Left ventricle myocardium inferior (tissue), 1 donor: ENCODE measurements at regions not wholly inside any gene's neighbourhood (a gene's known extent, or its start where the extent isn't known, plus 50 kb on each side); places are given as distances from the start of the nearest gene placed in this dataset.

ENCODE experiments used
- DNase-seq: peaks from one replicate; pipeline ENCODE4 v3.0.0-alpha.2; 2020
- H3K27ac ChIP-seq: fragments of 200-600 bp; replicated peaks from 2 replicates; pipeline ENCODE4 v1.8.0; 2021
- H3K27me3 ChIP-seq: fragments of 200-600 bp; 2 replicates; pipeline ENCODE4 v1.8.0; 2021; ENCODE audit warnings: low read depth
- H3K36me3 ChIP-seq: fragments of 200-600 bp; 2 replicates; pipeline ENCODE4 v1.8.0; 2021
- H3K4me1 ChIP-seq: fragments of 200-600 bp; 2 replicates; pipeline ENCODE4 v1.8.0; 2021
- H3K4me3 ChIP-seq: fragments of 200-600 bp; 2 replicates; pipeline ENCODE4 v1.8.0; 2021; ENCODE audit warnings: mild to moderate bottlenecking, moderate library complexity
- H3K9me3 ChIP-seq: fragments of 200-600 bp; replicated peaks from 2 replicates; pipeline ENCODE4 v1.8.0; 2021
- intact Hi-C: fragments of 100-400 bp; cut with micrococcal nuclease; formaldehyde crosslinking; loops from one replicate; pipeline ENCODE4 v1.11.0; 2022
- TF ChIP-seq, protein P1 (sequence below): fragments of 200-600 bp; IDR thresholded peaks from 2 replicates; pipeline ENCODE4 v1.8.0; 2021; ENCODE audit warnings: antibody characterized with exemption, mild to moderate bottlenecking, borderline replicate concordance
- donor health status: DM: no; HTN: yes; CAD: no; lungs with severe emphysema.

DNA sequence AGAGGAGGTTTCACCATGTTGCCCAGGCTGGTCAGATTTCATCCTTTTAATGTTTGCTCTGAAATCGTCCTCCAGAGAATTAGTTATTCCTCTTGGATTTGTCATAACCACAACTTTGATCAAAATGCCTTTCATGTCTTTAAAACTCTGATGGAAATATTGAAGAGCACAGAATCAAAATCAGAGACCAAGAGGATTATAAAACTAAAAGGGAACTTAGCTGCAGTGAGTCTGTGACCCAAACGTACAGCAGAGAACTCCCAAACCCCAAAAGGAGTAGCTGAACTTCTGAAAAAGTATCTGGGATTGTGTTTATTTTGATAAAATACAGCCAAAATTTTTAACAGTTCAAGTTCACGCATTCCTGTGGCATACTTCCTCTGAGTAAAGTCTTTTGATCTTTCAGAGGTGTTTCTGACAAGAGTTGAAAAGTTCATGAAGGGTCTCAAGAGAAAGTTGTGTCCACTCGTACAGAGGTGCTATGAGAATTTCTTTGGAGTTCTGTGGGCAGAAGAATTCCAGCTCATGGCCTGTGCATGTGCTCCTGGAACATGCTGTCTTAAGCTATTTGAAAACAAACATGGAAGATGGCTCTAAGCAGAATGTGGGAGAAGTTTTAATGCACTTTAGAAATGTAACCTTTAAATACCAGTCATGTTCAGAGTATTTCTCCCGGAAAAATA, 124.0 kb downstream of the ESM1 start:
- no peak overlapping the region for H3K27ac ChIP-seq
- TF ChIP-seq, protein P1, sequence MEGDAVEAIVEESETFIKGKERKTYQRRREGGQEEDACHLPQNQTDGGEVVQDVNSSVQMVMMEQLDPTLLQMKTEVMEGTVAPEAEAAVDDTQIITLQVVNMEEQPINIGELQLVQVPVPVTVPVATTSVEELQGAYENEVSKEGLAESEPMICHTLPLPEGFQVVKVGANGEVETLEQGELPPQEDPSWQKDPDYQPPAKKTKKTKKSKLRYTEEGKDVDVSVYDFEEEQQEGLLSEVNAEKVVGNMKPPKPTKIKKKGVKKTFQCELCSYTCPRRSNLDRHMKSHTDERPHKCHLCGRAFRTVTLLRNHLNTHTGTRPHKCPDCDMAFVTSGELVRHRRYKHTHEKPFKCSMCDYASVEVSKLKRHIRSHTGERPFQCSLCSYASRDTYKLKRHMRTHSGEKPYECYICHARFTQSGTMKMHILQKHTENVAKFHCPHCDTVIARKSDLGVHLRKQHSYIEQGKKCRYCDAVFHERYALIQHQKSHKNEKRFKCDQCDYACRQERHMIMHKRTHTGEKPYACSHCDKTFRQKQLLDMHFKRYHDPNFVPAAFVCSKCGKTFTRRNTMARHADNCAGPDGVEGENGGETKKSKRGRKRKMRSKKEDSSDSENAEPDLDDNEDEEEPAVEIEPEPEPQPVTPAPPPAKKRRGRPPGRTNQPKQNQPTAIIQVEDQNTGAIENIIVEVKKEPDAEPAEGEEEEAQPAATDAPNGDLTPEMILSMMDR, result no peak
- H3K4me3 ChIP-seq, result no peak overlapping the region
- no peaks in the 10 kb centered on the region for H3K27me3 ChIP-seq
- H3K9me3 ChIP-seq, result peaks cover 27% of the 10 kb centered on the region
- H3K4me1 ChIP-seq, result no peaks in the 10 kb centered on the region
- no peak for DNase-seq
- no peaks in the 10 kb centered on the region for H3K36me3 ChIP-seq
- intact Hi-C loops, result no loop called here

DNA sequence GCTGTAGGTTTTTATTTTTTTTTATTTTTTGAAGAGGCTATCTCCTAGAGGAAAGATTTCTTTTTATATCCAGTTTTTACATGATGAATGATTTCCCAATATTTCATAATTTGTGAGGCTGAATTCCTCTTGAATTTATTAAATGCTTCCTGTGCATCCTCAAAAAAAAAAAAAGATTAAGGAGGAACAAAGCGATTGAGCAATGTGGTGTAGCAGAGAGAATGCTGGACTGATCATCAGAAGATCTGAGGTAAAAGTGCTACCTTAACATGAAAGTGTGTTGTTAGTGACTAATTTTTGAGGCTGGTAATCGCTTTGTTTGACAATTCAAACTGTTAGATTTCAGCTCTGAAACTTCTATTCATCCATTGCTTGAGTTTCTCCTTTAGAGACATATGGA, 125.1 kb downstream of the ESM1 start:
- no peak for DNase-seq
- TF ChIP-seq, protein P1, result no peak
- H3K4me3 ChIP-seq, result no peak overlapping the region
- no peaks in the 10 kb centered on the region for H3K4me1 ChIP-seq
- H3K27ac ChIP-seq, result no peak overlapping the region
- H3K9me3 ChIP-seq, result peaks cover 27% of the 10 kb centered on the region
- intact Hi-C loops, result no loop called here
- H3K27me3 ChIP-seq, result no peaks in the 10 kb centered on the region
- no peaks in the 10 kb centered on the region for H3K36me3 ChIP-seq

DNA sequence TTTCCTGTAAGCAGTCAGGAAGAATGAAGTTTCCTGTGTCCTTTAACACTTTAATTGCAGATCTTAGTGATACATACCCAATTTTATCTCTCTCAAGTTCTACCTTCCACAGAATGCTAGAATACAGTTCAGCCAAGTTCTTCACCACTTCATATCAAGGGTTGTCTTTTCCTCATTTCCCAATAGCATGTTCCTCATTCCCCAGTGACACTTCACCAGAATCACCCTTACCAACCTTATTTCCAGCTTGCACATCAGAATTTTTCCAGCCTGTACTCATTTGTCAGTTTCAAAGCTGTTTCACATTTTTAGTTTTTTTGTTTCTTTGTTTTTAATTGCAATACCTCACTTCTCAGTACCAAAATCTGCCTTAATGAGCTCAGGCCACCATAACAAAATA, 126.1 kb downstream of the ESM1 start:
- no peak for DNase-seq
- Histone ChIP-seq H3K9me3 (peaks cover 27% of the 10 kb centered on the region), H3K4me3 (no peak overlapping the region), H3K27ac (no peak overlapping the region), H3K27me3 (no peaks in the 10 kb centered on the region), H3K36me3 (no peaks in the 10 kb centered on the region), H3K4me1 (no peaks in the 10 kb centered on the region)
- intact Hi-C loops, result no loop called here
- TF ChIP-seq, protein P1, result no peak

DNA sequence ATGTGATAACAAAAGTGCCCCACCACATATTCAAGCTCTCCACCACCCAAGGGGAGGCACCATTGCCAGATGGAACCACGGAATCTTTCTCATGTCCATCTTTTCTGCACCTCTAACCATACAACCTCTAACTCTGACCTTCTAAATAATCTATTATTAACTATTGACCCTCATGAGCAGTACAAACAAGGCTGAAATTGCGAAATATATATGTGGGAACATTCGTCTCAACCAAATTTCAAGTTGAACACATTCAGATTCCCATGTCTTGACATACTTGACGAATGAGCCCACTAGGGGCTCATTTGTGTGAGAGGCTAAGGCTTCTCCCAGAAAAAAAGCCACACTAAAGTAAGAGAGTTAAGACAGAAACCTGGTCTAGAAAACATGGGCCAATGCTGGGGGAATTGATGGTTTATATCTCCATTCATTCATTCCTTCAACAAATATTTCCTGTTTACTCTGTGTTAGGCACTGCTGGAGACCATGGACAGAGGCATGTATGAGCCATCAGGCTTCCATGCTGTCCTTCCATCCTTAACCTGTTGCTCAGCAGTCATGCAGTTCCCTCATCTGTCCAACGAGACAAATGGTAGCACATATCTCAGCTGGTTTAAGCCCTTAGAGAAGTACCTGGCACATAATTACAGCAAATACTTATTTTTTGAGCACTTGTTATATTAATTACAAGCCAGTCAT, 130.4 kb downstream of the ESM1 start:
- Histone ChIP-seq H3K9me3 (peaks cover 27% of the 10 kb centered on the region), H3K36me3 (no peaks in the 10 kb centered on the region), H3K4me3 (no peak overlapping the region), H3K4me1 (no peaks in the 10 kb centered on the region), H3K27ac (no peak overlapping the region), H3K27me3 (no peaks in the 10 kb centered on the region)
- TF ChIP-seq, protein P1, result no peak
- intact Hi-C loops, result no loop called here
- no peak for DNase-seq

DNA sequence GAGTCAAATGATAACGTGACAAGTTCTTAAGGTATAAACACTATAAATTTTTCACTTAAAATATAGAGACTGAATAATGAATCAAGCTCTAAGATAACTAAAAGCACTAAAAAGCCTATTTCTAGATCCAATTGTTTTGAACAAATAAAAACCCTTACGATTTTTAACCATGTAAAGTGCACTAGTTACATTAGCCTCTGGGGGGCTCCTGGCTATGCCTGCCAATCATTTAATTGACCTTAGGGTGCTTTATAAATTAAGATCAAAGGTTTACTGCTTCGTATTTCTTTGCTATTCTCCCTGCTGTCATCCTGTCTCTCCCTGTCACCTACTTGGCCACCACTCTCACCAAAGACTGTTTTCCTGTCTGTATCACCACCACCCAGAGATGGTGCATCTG, 133.4 kb downstream of the ESM1 start:
- no peak overlapping the region for H3K27ac ChIP-seq
- TF ChIP-seq, protein P1, result no peak
- intact Hi-C loops, result no loop called here
- H3K4me1 ChIP-seq, result no peaks in the 10 kb centered on the region
- H3K4me3 ChIP-seq, result no peak overlapping the region
- peaks cover 3% of the 10 kb centered on the region for H3K9me3 ChIP-seq
- H3K36me3 ChIP-seq, result no peaks in the 10 kb centered on the region
- no peak for DNase-seq
- H3K27me3 ChIP-seq, result no peaks in the 10 kb centered on the region
